ENCODE measurements at regions not wholly inside any gene's neighbourhood (a gene's known extent, or its start where the extent isn't known, plus 50 kb on each side); places are given as distances from the start of the nearest gene placed in this dataset.
"Not testable (repeated sequence)": the region's sequence is repeated elsewhere in the genome, so short reads cannot be mapped to it uniquely, and the experiment has no call there.

GRCh38 chr6:137975188-137975940 is 108.3 kb downstream of the TNFAIP3 start:
- CTCF ChIA-PET = interaction anchor here (0.6 to 2.2 kb wide), 19 partner anchors 8 to 1021 kb away, joined by 3 to 16 read pairs (median 4); partner anchors contain the start of gene TNFAIP3
- POLR2A ChIA-PET = interaction anchor here (0.6 kb wide), 1 partner anchor 13 kb away, joined by 5 read pairs; no protein-coding TSS in a partner anchor
- DNase-seq (ENCODE audit: extremely low spot score) = peak; percentile 32
- TF ChIP-seq CTCF (IDR thresholded peaks at IDR 0.05; ENCODE audit: control extremely low read depth, extremely low read depth, low read depth, missing control alignments) = peak; percentile 50

- no peak for TF ChIP-seq CTCF (IDR thresholded peaks at IDR 0.05; ENCODE audit: control extremely low read depth, extremely low read depth, low read depth, missing control alignments)
- ChIA-PET POLR2A (no interaction called here), CTCF (interaction anchor here (0.7 to 2.2 kb wide), 10 partner anchors 14 to 1022 kb away, joined by 3 to 8 read pairs (median 4); partner anchors contain the start of gene TNFAIP3)
- no peak for DNase-seq (ENCODE audit: extremely low spot score)
Measured at GRCh38 chr6:137976430-137976829, 109.4 kb downstream of the TNFAIP3 start.

GRCh38 chr6:137977206-137977605 is 110.1 kb downstream of the TNFAIP3 start:
- CTCF ChIA-PET = interaction anchor here (0.8 to 1.6 kb wide), 6 partner anchors 8 to 110 kb away, joined by 3 to 6 read pairs (median 4); partner anchors contain the start of gene TNFAIP3
- POLR2A ChIA-PET = no interaction called here
- no peak for DNase-seq (ENCODE audit: extremely low spot score)
- no peak for TF ChIP-seq CTCF (IDR thresholded peaks at IDR 0.05; ENCODE audit: control extremely low read depth, extremely low read depth, low read depth, missing control alignments)

- no peak for DNase-seq (ENCODE audit: extremely low spot score)
- TF ChIP-seq CTCF (IDR thresholded peaks at IDR 0.05; ENCODE audit: control extremely low read depth, extremely low read depth, low read depth, missing control alignments) = no peak
- CTCF ChIA-PET = interaction anchor here (0.8 to 1.6 kb wide), 6 partner anchors 9 to 271 kb away, joined by 3 to 6 read pairs (median 4); no protein-coding TSS in a partner anchor
- POLR2A ChIA-PET = interaction anchor here (1.0 kb wide), 1 partner anchor 28 kb away, joined by 3 read pairs; no protein-coding TSS in a partner anchor
Measured at GRCh38 chr6:137977814-137978213, 110.8 kb downstream of the TNFAIP3 start.

GRCh38 chr6:137978252-137978896 is 111.3 kb downstream of the TNFAIP3 start:
- no peak for TF ChIP-seq CTCF (IDR thresholded peaks at IDR 0.05; ENCODE audit: control extremely low read depth, extremely low read depth, low read depth, missing control alignments)
- ChIA-PET POLR2A (interaction anchor here (1.0 kb wide), 1 partner anchor 28 kb away, joined by 3 read pairs; no protein-coding TSS in a partner anchor), CTCF (interaction anchor here (1.2 to 1.6 kb wide), 5 partner anchors 9 to 272 kb away, joined by 3 to 6 read pairs (median 4); no protein-coding TSS in a partner anchor)
- DNase-seq (ENCODE audit: extremely low spot score) = peak; percentile 38

GRCh38 chr6:137979263-137979662 is 112.2 kb downstream of the TNFAIP3 start:
- POLR2A ChIA-PET; DNase-seq (ENCODE audit: extremely low spot score): not testable (repeated sequence)
- CTCF ChIA-PET = interaction anchor here (0.7 to 2.9 kb wide), 9 partner anchors 8 to 180 kb away, joined by 3 to 13 read pairs (median 5); no protein-coding TSS in a partner anchor
